LNCaP clone FGC (cell line): ENCODE measurements at regions not wholly inside any gene's neighbourhood (a gene's known extent, or its start where the extent isn't known, plus 50 kb on each side); places are given as distances from the start of the nearest gene placed in this dataset.

ENCODE experiments used
- DNase-seq: peaks from one replicate; pipeline ENCODE4 v3.0.0-alpha.2; 2011; ENCODE audit warnings: low read depth
- H3K4me3 ChIP-seq: 2 replicates; pipeline ENCODE4 v1.5.1; 2011; ENCODE audit warnings: mild to moderate bottlenecking, low read depth, low read length, control low read depth
- CTCF ChIP-seq: IDR thresholded peaks from 2 replicates; pipeline ENCODE4 v1.5.1; 2012; ENCODE audit warnings: mild to moderate bottlenecking; ENCODE audit not compliant: control insufficient read depth, insufficient read depth; ENCODE audit errors: extremely low read depth

- no peak for TF ChIP-seq CTCF
Observed at GRCh38 chr9:107410420-107410819, 79.1 kb downstream of the KLF4 start.

DNA sequence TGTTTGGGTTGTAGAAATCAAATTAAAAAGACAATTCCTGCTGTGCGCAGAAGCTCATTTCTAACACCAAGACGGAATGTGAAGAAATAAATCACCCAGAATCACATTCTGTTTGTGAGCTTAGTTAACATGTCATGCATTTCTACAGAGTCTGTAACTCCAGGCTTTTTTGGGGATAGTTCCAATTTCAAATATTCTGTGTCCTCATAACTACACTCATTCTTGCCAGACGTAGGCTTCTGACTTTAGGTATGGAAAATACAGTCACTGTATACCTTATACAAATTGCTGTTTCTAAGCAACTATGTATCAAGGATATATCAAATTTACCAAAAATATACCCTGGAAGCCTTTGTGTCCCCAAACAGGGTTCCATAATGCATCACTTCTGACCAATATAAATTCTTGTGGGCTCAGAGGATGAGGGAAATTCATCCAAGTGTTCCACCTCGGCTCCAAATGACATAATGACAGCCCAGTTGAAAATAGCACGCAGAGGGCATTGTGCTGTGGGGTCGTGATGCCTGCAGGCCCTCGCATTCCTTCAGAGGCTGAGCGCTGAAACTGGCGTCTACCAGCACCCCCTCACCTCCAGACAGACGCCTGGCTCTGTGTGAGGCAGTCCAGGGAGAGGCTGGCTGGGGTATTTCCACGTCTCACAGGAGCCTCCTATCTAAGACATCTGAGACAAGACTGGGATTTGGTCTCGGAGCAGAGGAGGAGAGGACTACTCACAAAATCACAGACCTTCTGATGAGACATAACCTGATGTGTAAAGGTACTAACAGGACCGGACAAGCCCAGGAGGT is 79.8 kb downstream of the KLF4 start:
- no peak for TF ChIP-seq CTCF
- no peak for DNase-seq
- no peak overlapping the region for H3K4me3 ChIP-seq

More at GRCh38 chr9:107410420-107410819, 79.1 kb downstream of the KLF4 start:
- no peak overlapping the region for H3K4me3 ChIP-seq
- DNase-seq = no peak

- no peak overlapping the region for H3K4me3 ChIP-seq
- TF ChIP-seq CTCF = no peak
- DNase-seq = no peak
Observed at GRCh38 chr9:107407675-107408074, 81.9 kb downstream of the KLF4 start.

DNA sequence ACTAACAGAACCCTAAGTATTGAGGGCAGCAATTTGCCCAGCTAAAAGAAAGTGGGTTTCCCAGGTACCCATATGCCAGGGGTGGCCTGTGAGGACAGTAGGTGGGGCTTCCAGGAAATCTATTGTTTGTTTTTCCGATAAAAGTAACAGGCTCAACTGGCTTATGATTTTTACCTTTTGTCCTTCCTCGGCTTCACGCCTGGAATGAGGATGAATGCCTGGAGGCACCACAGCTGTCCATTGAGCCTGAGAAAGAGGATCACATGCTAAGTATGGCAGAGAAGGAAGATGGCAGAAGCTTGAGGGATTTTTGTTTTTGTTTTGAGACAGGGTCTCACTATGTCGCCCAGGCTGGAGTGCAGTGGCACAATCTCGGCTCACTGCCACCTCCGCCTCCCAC is 84.1 kb downstream of the KLF4 start:
- DNase-seq = no peak
- no peak overlapping the region for H3K4me3 ChIP-seq
- TF ChIP-seq CTCF = no peak

GRCh38 chr9:107404736-107405135 is 84.8 kb downstream of the KLF4 start:
- no peak for TF ChIP-seq CTCF
- no peak overlapping the region for H3K4me3 ChIP-seq
- DNase-seq = no peak

DNA sequence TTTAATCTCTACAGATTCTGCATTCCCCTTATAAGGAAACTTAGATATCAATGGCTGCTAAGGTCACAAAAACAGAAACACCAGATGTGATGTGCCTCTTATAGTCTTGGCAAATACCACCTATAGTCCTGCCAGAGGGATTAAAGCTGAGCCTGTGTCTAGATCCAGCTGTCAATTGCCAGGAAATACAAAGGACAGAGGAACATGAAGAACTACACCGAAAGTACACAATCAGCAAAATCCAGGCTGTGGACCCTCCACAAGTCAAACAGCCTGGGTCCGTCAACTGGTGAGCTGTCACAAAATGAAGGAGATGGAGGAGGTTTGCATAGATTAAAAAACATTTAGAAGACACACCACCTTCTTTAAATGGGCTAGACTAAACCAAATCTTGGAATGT is 85.4 kb downstream of the KLF4 start:
- no peak for DNase-seq
- no peak overlapping the region for H3K4me3 ChIP-seq
- no peak for TF ChIP-seq CTCF
